ENCODE measurements at regions not wholly inside any gene's neighbourhood (a gene's known extent, or its start where the extent isn't known, plus 50 kb on each side); places are given as distances from the start of the nearest gene placed in this dataset.

DNA sequence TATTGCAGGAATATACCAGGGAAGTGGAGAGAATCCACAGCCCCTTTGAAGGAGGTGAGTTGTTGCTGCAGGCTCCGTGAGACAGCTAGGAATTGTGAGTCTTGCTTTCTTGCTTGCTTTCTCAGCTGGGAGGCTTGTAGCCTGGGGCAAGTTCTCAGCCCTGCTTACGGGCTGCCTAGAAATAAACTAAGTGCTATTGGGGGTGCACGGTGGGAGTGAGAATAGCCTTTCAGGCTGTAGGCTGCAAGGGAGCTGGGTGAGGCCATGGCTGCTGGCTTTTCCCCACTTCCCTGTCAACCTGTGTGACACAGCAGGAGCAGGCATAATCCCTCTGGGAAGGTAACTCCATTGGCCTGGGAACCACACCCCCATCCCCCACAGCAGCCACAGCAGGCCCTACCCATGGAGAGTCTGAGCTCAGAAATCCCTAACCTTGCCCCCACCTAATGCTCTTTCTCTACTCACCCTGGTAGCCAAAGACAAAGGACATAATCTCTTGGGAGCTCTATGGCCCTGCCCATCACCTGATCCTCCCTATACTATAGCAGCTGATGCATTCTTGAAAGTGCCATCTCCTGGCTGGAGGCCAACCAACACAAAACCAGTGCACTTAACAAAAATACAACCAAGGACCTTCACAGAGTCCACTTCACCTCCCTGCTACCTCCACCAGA, 113.0 kb downstream of the MMRN1 start:
- peak; percentile 71 for DNase-seq

- no peak for DNase-seq
Observed at GRCh38 chr4:90012918-90013317, 114.3 kb upstream of the CCSER1 start.

GRCh38 chr4:90024519-90024918, 102.7 kb upstream of the CCSER1 start:
- DNase-seq: no peak

DNA sequence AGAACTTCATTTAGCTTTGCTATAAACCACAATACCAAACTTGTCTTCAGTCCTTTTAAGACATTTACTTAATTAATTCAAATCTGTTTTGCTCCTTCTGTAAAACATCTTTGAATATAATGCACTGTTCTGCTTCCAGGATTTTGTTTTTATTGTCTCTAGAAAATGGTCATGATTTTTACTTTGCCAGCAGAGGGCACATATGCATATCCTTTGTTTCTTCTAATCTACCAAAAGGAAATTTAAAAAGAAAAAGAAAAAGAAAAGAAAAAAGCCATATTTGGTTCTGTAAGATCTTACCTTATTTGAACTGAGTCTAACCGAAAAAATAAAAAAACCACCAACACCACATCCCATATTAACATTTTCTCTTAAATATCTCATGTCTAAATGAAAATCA, 101.9 kb upstream of the CCSER1 start:
- DNase-seq: no peak

- DNase-seq: no peak
Observed at GRCh38 chr4:90027565-90027964, 99.6 kb upstream of the CCSER1 start.

- no peak for DNase-seq
Observed at GRCh38 chr4:90028460-90028859, 98.7 kb upstream of the CCSER1 start.

DNA sequence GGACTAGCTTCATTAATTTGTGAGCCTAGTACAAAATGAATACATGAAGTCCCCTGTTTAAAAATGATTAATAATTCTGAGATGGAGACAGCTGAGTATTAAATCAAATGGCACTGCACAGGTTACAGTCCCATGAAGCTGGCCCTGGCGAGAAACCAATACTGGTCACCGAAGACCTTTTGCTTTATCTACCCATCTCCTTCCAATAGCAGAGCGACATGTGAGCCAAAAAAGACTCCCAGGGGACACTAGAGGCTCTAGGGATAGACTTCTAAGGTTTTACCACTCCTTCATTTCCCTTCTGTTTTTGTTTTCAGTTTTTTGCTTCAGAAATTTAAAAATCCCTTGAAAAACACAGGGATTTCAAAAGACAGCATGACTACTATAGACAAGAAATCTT, 97.0 kb upstream of the CCSER1 start:
- DNase-seq: no peak

DNA sequence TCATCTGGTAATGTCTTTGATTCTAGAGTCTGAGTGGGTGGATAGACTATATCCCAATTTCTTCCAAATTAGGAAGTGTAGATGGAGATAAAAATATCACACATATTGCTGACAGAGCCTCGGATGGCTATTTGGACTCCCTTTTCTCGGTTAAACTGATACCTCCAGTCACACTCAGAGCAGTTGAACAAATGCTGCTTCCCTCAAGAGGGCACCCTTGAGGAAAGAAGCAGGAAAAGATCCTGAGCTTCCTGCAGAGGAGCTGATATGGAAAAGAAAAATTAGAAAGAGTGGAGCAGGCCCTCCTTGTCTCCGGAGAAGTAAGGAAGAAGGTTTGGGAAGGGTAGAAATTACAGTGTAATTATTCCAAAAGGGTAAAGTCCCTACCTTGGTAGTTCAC, 96.2 kb upstream of the CCSER1 start:
- DNase-seq: no peak

- no peak for DNase-seq
Observed at GRCh38 chr4:90039122-90039521, 88.1 kb upstream of the CCSER1 start.

DNA sequence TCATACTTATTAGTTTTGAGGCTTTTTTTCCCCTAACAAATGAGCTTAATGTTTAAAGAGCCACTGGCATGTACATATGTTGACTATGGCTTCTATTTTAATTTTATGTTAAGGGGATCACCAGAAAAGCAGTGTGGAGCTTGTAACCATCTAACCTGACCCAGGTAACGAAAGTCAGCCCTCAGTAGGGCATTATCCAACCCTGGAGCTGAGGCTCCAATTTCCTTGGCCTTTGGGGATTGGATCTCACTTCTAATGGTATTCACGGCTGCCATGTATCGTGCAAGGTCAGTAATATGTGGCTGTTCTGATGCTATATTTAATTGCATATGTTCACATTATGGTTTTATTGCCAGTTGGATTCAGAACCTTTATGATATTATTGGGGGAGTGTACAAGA, 75.2 kb upstream of the CCSER1 start:
- DNase-seq: no peak

- no peak for DNase-seq
Observed at GRCh38 chr4:90057091-90057490, 70.1 kb upstream of the CCSER1 start.

DNA sequence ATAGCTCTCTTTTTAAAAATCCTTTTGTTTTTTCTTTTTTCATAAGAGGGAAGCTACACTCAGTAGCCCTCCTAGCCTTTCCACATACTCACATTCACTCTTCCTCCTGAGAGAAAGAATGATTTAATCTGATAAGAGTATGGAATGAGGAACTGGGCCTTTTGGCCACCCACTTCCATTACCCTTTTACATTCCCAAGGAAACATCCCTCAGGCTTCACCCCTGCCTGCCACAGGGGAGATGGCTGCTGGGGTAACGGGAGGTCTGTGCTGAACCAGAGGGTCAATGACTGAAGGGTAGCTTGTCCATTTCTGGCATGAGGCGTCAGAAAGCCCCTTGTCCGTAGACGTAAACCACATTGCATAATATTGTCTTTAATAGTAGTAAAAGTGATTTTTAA, 67.2 kb upstream of the CCSER1 start:
- no peak for DNase-seq

- no peak for DNase-seq
Observed at GRCh38 chr4:90061881-90062280, 65.3 kb upstream of the CCSER1 start.

DNA sequence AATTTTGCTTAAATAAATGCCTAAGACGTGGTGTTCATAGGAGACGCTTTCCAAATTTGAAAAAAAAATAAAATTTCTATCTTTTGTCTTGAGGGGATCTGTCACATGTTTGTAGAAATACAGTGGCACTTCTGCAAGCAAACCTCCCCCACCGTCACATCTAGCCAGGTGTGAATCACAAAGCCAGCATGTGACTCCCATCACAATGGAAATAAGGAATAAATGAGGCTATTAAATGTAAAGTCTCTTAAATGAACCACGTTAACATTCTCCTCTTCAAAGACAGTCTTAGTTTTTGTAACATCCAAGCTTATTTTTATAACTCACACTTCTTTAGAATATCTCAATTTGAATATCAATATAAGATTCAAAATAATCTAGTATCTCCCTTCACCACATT, 63.0 kb upstream of the CCSER1 start:
- no peak for DNase-seq

GRCh38 chr4:90069151-90069550, 58.0 kb upstream of the CCSER1 start:
- DNase-seq: no peak

DNA sequence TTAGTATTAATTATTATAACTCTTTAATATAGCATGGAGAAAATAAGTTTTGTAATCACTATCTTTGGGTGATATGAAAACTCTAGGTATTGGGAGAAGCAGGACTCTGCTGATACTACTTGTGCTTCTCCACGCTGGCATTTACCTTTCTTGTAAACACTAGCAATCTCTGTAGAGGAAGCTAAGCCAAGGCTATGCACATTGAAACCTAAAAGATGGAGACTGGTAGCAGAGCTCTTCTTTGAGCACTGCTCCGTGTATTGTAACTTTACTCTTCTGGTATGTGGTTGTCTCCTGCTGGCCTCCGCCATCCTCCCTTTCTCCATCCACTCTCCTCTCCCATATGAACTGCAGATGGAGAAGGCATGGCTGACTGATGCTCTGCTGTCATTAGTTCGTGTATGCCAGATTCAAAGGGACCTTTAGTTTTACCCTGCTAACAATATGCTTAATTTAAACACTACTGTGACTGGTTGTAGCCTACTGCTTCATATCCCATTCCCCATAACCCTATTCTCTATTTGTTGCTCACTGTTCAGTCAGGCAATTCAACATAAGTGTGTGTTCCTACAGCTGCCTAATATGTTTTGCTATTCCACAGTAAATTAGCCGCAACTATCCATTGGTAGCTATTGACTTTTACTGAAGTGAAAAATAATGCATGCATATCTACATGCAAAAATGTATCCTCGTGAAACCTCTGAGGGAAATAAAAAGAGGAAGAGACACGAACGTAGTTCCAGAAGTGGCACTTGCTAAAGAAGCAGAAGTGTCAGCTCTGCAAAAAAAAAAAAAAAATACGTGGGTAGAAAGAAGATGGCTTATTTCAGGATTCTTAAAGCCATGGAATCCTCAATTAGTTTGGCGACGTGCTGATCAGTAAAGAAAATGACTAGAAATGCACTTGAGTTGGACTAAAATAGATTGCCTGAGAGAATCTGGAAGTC, 55.6 kb upstream of the CCSER1 start:
- DNase-seq: no peak

DNA sequence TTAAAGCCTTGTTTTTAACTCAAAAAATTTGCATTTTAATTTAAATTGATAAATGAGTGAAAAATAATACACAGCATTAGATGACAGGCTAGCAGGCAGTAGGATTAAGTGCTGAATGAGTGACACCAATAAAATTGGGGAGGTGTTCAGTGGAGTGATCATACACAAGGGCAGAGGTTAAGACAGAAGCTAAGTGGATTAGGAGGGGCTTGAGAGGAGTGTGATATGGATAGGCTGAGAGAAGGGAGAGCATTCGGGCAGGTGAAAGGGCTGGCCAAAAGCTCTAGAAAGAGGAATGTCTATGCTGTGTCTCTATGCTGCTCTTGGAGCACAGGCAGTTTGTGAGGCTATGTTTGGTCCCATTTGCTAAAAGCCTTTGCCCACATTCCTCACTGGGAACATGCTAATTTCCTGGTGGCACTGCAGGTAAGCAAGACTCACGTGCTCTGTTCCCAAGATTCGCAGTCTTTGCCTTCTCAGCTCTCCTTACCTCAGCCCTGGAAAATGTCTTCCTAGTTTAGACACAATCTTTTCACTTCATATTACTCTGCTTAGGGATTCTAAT, 52.8 kb upstream of the CCSER1 start:
- no peak for DNase-seq

Data from NCI-H187 treated with DMSO at 0.1 percent for 48 hours (cell line).